Stomach (tissue), 4 donors: ENCODE measurements at regions not wholly inside any gene's neighbourhood (a gene's known extent, or its start where the extent isn't known, plus 50 kb on each side); places are given as distances from the start of the nearest gene placed in this dataset.

ENCODE experiments used
- CTCF ChIP-seq, 7 experiments: fragments of 450-650 bp in 4 of 7; fragments of 200-600 bp in 3 of 7; sonication (generic) in 3 of 7; IDR thresholded peaks; one replicate each; pipeline ENCODE4 v1.5.1; 2016 to 2019; ENCODE audit warnings: antibody characterized with exemption in 7 of 7, control low read depth in 2 of 7, mild to moderate bottlenecking in 1 of 7
- POLR2A ChIP-seq, 4 donors: fragments of 450-650 bp; IDR thresholded peaks; one replicate each; pipeline ENCODE4 v1.6.1; 2016; ENCODE audit warnings: antibody characterized with exemption in 4 of 4, control low read depth in 2 of 4, mild to moderate bottlenecking in 1 of 4, moderate library complexity in 1 of 4

DNA sequence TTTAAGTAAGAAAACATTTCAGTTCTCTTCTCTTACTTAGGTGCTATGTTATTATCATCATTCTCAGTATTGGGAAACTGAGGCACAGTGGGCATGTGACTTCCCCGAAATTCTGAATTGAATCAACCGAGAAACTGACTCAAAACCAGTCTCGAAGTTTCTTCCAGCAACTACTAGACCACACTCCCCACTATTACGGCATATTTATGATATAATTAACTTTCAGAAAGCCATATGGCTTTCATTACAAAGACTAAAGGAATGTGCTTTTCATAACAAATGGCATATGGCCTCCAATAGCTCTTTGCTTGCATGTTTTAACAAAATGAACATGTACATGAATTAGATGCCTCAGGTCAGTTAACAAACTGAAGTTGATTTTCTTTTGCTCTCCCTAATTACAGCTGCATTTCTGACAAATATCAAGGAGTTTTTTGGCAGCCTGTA, 182.9 kb upstream of the SLC38A2 start:
- TF ChIP-seq POLR2A (IDR thresholded peaks at IDR 0.05) (no peak), CTCF (IDR thresholded peaks at IDR 0.05) (no peak)
